H1 (cell line): ENCODE measurements at regions not wholly inside any gene's neighbourhood (a gene's known extent, or its start where the extent isn't known, plus 50 kb on each side); places are given as distances from the start of the nearest gene placed in this dataset.

ENCODE experiments used
- CTCF ChIP-seq, 3 experiments: IDR thresholded peaks; 1 replicate in 2 of 3; 2 replicates in 1 of 3; pipeline versions ENCODE4 v1.5.1 to v1.6.1; 2011; ENCODE audit warnings: low read length in 3 of 3, mild to moderate bottlenecking in 3 of 3, inconsistent platforms in 2 of 3, low read depth in 1 of 3, moderate library complexity in 1 of 3; ENCODE audit not compliant: insufficient read depth in 1 of 3; ENCODE audit errors: control extremely low read depth in 1 of 3
- EZH2 ChIP-seq: fragments of 200-600 bp; sonication (generic); IDR thresholded peaks from 2 replicates; pipeline ENCODE4 v1.7.1; 2012; ENCODE audit warnings: low read depth, mild to moderate bottlenecking, moderate library complexity, low read length, inconsistent platforms; ENCODE audit not compliant: severe bottlenecking
- POLR2A ChIP-seq, 2 experiments: IDR thresholded peaks; 1 replicate in 1 of 2; 2 replicates in 1 of 2; pipeline ENCODE4 v1.6.1; 2011; ENCODE audit warnings: low read depth in 2 of 2, low read length in 2 of 2, mild to moderate bottlenecking in 2 of 2; ENCODE audit errors: control extremely low read depth in 1 of 2
- POLR2AphosphoS5 ChIP-seq: IDR thresholded peaks from 2 replicates; pipeline ENCODE4 v1.6.1; 2011; ENCODE audit warnings: low read depth, low read length

- no peak for TF ChIP-seq CTCF (IDR thresholded peaks at IDR 0.05; ENCODE audit: control extremely low read depth in 1 of 3, insufficient read depth in 1 of 3, low read depth in 1 of 3, low read length in 3 of 3)
- no peak for TF ChIP-seq POLR2AphosphoS5
- no peak for TF ChIP-seq EZH2
- TF ChIP-seq POLR2A (IDR thresholded peaks at IDR 0.05; ENCODE audit: control extremely low read depth in 1 of 2, low read depth in 2 of 2, low read length in 2 of 2), result no peak
Observed at GRCh38 chr10:117462816-117463544, 79.6 kb upstream of the EMX2 start.
